ENCODE measurements at regions not wholly inside any gene's neighbourhood (a gene's known extent, or its start where the extent isn't known, plus 50 kb on each side); places are given as distances from the start of the nearest gene placed in this dataset.
"Not testable (repeated sequence)": the region's sequence is repeated elsewhere in the genome, so short reads cannot be mapped to it uniquely, and the experiment has no call there.

- not testable (repeated sequence) for H3K27ac ChIP-seq (ENCODE audit: low read length); H3K27me3 ChIP-seq (replicated peaks; ENCODE audit: insufficient read depth, low read length); H3K9ac ChIP-seq (ENCODE audit: low read length); H3K36me3 ChIP-seq (replicated peaks; ENCODE audit: insufficient read depth, low read length); H3K9me3 ChIP-seq (replicated peaks; ENCODE audit: insufficient read depth, low read length); H3K4me1 ChIP-seq (ENCODE audit: low read length); H3K79me2 ChIP-seq (ENCODE audit: low read length); H2AFZ ChIP-seq (ENCODE audit: low read length); H3K9me2 ChIP-seq (replicated peaks; ENCODE audit: insufficient read depth, low read length); H4K20me1 ChIP-seq (ENCODE audit: insufficient read depth, low read length); H3F3A ChIP-seq (ENCODE audit: insufficient read depth, low read length)
- peak; percentile 40 for TF ChIP-seq CTCF (IDR thresholded peaks at IDR 0.05; ENCODE audit: low read length)
- peak; percentile 22 for DNase-seq
- Histone ChIP-seq H3K4me3 (ENCODE audit: low read length) (peak overlapping the region; percentile 5; the same call in 1 of the 2 replicates), H3K4me2 (ENCODE audit: low read depth, low read length) (peak overlapping the region; percentile 45; the same call in 1 of the 2 replicates)
Observed at GRCh38 chr15:28789401-28790114, 58.9 kb downstream of the GOLGA6L7 start.

- H3K27ac ChIP-seq (ENCODE audit: low read length); H2AFZ ChIP-seq (ENCODE audit: low read length); H3K9ac ChIP-seq (ENCODE audit: low read length); H3K4me3 ChIP-seq (ENCODE audit: low read length); H3K27me3 ChIP-seq (replicated peaks; ENCODE audit: insufficient read depth, low read length); H3K9me3 ChIP-seq (replicated peaks; ENCODE audit: insufficient read depth, low read length); H3K79me2 ChIP-seq (ENCODE audit: low read length); H4K20me1 ChIP-seq (ENCODE audit: insufficient read depth, low read length); H3K4me2 ChIP-seq (ENCODE audit: low read depth, low read length); DNase-seq; H3F3A ChIP-seq (ENCODE audit: insufficient read depth, low read length); H3K9me2 ChIP-seq (replicated peaks; ENCODE audit: insufficient read depth, low read length); H3K36me3 ChIP-seq (replicated peaks; ENCODE audit: insufficient read depth, low read length); H3K4me1 ChIP-seq (ENCODE audit: low read length): not testable (repeated sequence)
Observed at GRCh38 chr15:28788649-28789400, 59.6 kb downstream of the GOLGA6L7 start.

GRCh38 chr15:28788176-28788575 lies 60.3 kb downstream of the GOLGA6L7 start:
- not testable (repeated sequence) for H3K9me3 ChIP-seq (replicated peaks; ENCODE audit: insufficient read depth, low read length); H3K27ac ChIP-seq (ENCODE audit: low read length); H3K79me2 ChIP-seq (ENCODE audit: low read length); H3F3A ChIP-seq (ENCODE audit: insufficient read depth, low read length); H4K20me1 ChIP-seq (ENCODE audit: insufficient read depth, low read length); H3K27me3 ChIP-seq (replicated peaks; ENCODE audit: insufficient read depth, low read length); H3K9me2 ChIP-seq (replicated peaks; ENCODE audit: insufficient read depth, low read length); H3K4me3 ChIP-seq (ENCODE audit: low read length); H2AFZ ChIP-seq (ENCODE audit: low read length); H3K4me1 ChIP-seq (ENCODE audit: low read length); DNase-seq; H3K4me2 ChIP-seq (ENCODE audit: low read depth, low read length); H3K9ac ChIP-seq (ENCODE audit: low read length); H3K36me3 ChIP-seq (replicated peaks; ENCODE audit: insufficient read depth, low read length)

GRCh38 chr15:28786521-28786920 lies 61.9 kb downstream of the GOLGA6L7 start:
- Histone ChIP-seq H2AFZ (ENCODE audit: low read length) (no peak overlapping the region), H3F3A (ENCODE audit: insufficient read depth, low read length) (no peaks in the 10 kb centered on the region), H3K4me1 (ENCODE audit: low read length) (no peaks in the 10 kb centered on the region), H3K9ac (ENCODE audit: low read length) (no peak overlapping the region), H3K27ac (ENCODE audit: low read length) (no peak overlapping the region), H4K20me1 (ENCODE audit: insufficient read depth, low read length) (no peaks in the 10 kb centered on the region), H3K9me2 (replicated peaks; ENCODE audit: insufficient read depth, low read length) (no peaks in the 10 kb centered on the region), H3K4me2 (ENCODE audit: low read depth, low read length) (no peak overlapping the region), H3K4me3 (ENCODE audit: low read length) (no peak overlapping the region), H3K36me3 (replicated peaks; ENCODE audit: insufficient read depth, low read length) (no peaks in the 10 kb centered on the region), H3K27me3 (replicated peaks; ENCODE audit: insufficient read depth, low read length) (no peaks in the 10 kb centered on the region), H3K9me3 (replicated peaks; ENCODE audit: insufficient read depth, low read length) (no peaks in the 10 kb centered on the region), H3K79me2 (ENCODE audit: low read length) (no peaks in the 10 kb centered on the region)
- DNase-seq = no peak
- no peak for TF ChIP-seq EZH2phosphoT487 (IDR thresholded peaks at IDR 0.05; ENCODE audit: low read length)
- TF ChIP-seq EZH2 (optimal IDR thresholded peaks at IDR 0.05; ENCODE audit: low read depth, low read length) = no peak
- TF ChIP-seq CTCF (IDR thresholded peaks at IDR 0.05; ENCODE audit: low read length) = no peak

GRCh38 chr15:28784347-28785163 lies 63.9 kb downstream of the GOLGA6L7 start:
- not testable (repeated sequence) for H4K20me1 ChIP-seq (ENCODE audit: insufficient read depth, low read length); H3K36me3 ChIP-seq (replicated peaks; ENCODE audit: insufficient read depth, low read length); DNase-seq; H3K27ac ChIP-seq (ENCODE audit: low read length); H2AFZ ChIP-seq (ENCODE audit: low read length); H3K4me1 ChIP-seq (ENCODE audit: low read length); H3K9ac ChIP-seq (ENCODE audit: low read length); H3K4me3 ChIP-seq (ENCODE audit: low read length); H3F3A ChIP-seq (ENCODE audit: insufficient read depth, low read length); H3K79me2 ChIP-seq (ENCODE audit: low read length); H3K9me2 ChIP-seq (replicated peaks; ENCODE audit: insufficient read depth, low read length); H3K9me3 ChIP-seq (replicated peaks; ENCODE audit: insufficient read depth, low read length); H3K4me2 ChIP-seq (ENCODE audit: low read depth, low read length); H3K27me3 ChIP-seq (replicated peaks; ENCODE audit: insufficient read depth, low read length)

All from MM.1S (cell line).